ENCODE measurements at regions not wholly inside any gene's neighbourhood (a gene's known extent, or its start where the extent isn't known, plus 50 kb on each side); places are given as distances from the start of the nearest gene placed in this dataset.

GRCh38 chr5:174617285-174617684 is 107.1 kb upstream of the MSX2 start:
- Histone ChIP-seq H3K9me3 (ENCODE audit: severe bottlenecking) (peaks cover 7% of the 10 kb centered on the region), H3K27ac (no peak overlapping the region), H3K36me3 (no peaks in the 10 kb centered on the region), H3K4me3 (ENCODE audit: low read depth, low read length) (no peak overlapping the region), H3K27me3 (ENCODE audit: insufficient read depth, low read depth, severe bottlenecking) (peaks cover 71% of the 10 kb centered on the region)
- DNase-seq, result no peak
- no peak for TF ChIP-seq CTCF (IDR thresholded peaks at IDR 0.05; ENCODE audit: low read depth, low read length)

- TF ChIP-seq CTCF (IDR thresholded peaks at IDR 0.05; ENCODE audit: low read depth, low read length), result no peak
- Histone ChIP-seq H3K27ac (no peak overlapping the region), H3K27me3 (ENCODE audit: insufficient read depth, low read depth, severe bottlenecking) (peaks cover 71% of the 10 kb centered on the region)
Measured at GRCh38 chr5:174617910-174618309, 106.5 kb upstream of the MSX2 start.

GRCh38 chr5:174618589-174618988 is 105.8 kb upstream of the MSX2 start:
- Histone ChIP-seq H3K4me3 (ENCODE audit: low read depth, low read length) (no peak overlapping the region), H3K27me3 (ENCODE audit: insufficient read depth, low read depth, severe bottlenecking) (peaks cover 71% of the 10 kb centered on the region), H3K36me3 (no peaks in the 10 kb centered on the region), H3K9me3 (ENCODE audit: severe bottlenecking) (peaks cover 5% of the 10 kb centered on the region), H3K27ac (no peak overlapping the region)
- no peak for TF ChIP-seq CTCF (IDR thresholded peaks at IDR 0.05; ENCODE audit: low read depth, low read length)
- no peak for DNase-seq

More at GRCh38 chr5:174617910-174618309, 106.5 kb upstream of the MSX2 start:
- peaks cover 5% of the 10 kb centered on the region for H3K9me3 ChIP-seq (ENCODE audit: severe bottlenecking)
- H3K4me3 ChIP-seq (ENCODE audit: low read depth, low read length), result no peak overlapping the region
- H3K36me3 ChIP-seq, result no peaks in the 10 kb centered on the region
- no peak for DNase-seq

GRCh38 chr5:174622067-174622466 is 102.3 kb upstream of the MSX2 start:
- H3K4me3 ChIP-seq (ENCODE audit: low read depth, low read length), result no peak overlapping the region
- TF ChIP-seq CTCF (IDR thresholded peaks at IDR 0.05; ENCODE audit: low read depth, low read length), result no peak
- peaks cover 94% of the 10 kb centered on the region for H3K27me3 ChIP-seq (ENCODE audit: insufficient read depth, low read depth, severe bottlenecking)
- peaks cover 5% of the 10 kb centered on the region for H3K9me3 ChIP-seq (ENCODE audit: severe bottlenecking)
- no peak for DNase-seq
- H3K27ac ChIP-seq, result no peak overlapping the region
- no peaks in the 10 kb centered on the region for H3K36me3 ChIP-seq

GRCh38 chr5:174623018-174623417 is 101.4 kb upstream of the MSX2 start:
- Histone ChIP-seq H3K36me3 (no peaks in the 10 kb centered on the region), H3K27me3 (ENCODE audit: insufficient read depth, low read depth, severe bottlenecking) (peaks cover 98% of the 10 kb centered on the region), H3K9me3 (ENCODE audit: severe bottlenecking) (peaks cover 5% of the 10 kb centered on the region), H3K4me3 (ENCODE audit: low read depth, low read length) (no peak overlapping the region), H3K27ac (no peak overlapping the region)
- no peak for TF ChIP-seq CTCF (IDR thresholded peaks at IDR 0.05; ENCODE audit: low read depth, low read length)
- no peak for DNase-seq

- H3K27me3 ChIP-seq (ENCODE audit: insufficient read depth, low read depth, severe bottlenecking), result peaks cover 96% of the 10 kb centered on the region
- TF ChIP-seq CTCF (IDR thresholded peaks at IDR 0.05; ENCODE audit: low read depth, low read length), result no peak
Measured at GRCh38 chr5:174623433-174624019, 100.9 kb upstream of the MSX2 start.

More at GRCh38 chr5:174623433-174624019, 100.9 kb upstream of the MSX2 start:
- no peak for DNase-seq
- Histone ChIP-seq H3K36me3 (no peaks in the 10 kb centered on the region), H3K27ac (no peak overlapping the region), H3K4me3 (ENCODE audit: low read depth, low read length) (no peak overlapping the region), H3K9me3 (ENCODE audit: severe bottlenecking) (no peaks in the 10 kb centered on the region)
